Uterus (tissue), 2 donors: ENCODE measurements at regions not wholly inside any gene's neighbourhood (a gene's known extent, or its start where the extent isn't known, plus 50 kb on each side); places are given as distances from the start of the nearest gene placed in this dataset.

Source experiments
- CTCF ChIP-seq, 4 experiments: fragments of 200-600 bp in 2 of 4; fragments of 450-650 bp in 2 of 4; sonication (generic) in 2 of 4; IDR thresholded peaks; one replicate each; pipeline ENCODE4 v1.5.1; 2016 to 2019; ENCODE audit warnings: antibody characterized with exemption in 4 of 4, mild to moderate bottlenecking in 2 of 4, moderate library complexity in 1 of 4
- POLR2A ChIP-seq, 2 donors: fragments of 450-650 bp; IDR thresholded peaks; one replicate each; pipeline ENCODE4 v1.6.1; 2016; ENCODE audit warnings: antibody characterized with exemption in 2 of 2, mild to moderate bottlenecking in 1 of 2, moderate library complexity in 1 of 2

- TF ChIP-seq CTCF (IDR thresholded peaks at IDR 0.05): no peak
- TF ChIP-seq POLR2A (IDR thresholded peaks at IDR 0.05): no peak
Observed at GRCh38 chr2:139380051-139380450, 599.9 kb upstream of the NXPH2 start.
